NCI-H146 treated with DMSO at 0.1 percent for 48 hours (cell line): ENCODE measurements at regions not wholly inside any gene's neighbourhood (a gene's known extent, or its start where the extent isn't known, plus 50 kb on each side); places are given as distances from the start of the nearest gene placed in this dataset.

ENCODE experiments used
- DNase-seq: peaks from one replicate; lab custom pipeline; 2025; ENCODE audit not compliant: unreplicated experiment; lab: John Stamatoyannopoulos, UW

DNA sequence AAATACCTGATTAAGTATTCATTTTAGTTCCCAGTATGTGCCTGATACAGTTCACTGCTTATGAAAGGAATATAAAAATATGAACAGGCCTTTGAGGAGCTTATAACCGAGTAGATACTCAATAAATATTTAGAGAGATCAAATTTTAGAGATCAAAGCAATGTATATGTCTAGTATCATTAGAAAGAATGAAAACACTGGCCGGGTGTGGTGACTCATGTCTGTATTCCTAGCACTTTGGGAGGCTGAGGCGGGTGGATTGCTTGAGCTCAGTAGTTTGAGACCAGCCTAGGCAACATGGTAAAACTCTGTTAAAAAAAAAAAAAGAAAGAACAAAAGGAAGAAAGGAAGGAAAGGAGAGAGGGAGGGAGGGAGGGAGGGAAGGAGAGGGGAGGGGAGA lies 113.2 kb upstream of the EEA1 start:
- DNase-seq = no peak

DNA sequence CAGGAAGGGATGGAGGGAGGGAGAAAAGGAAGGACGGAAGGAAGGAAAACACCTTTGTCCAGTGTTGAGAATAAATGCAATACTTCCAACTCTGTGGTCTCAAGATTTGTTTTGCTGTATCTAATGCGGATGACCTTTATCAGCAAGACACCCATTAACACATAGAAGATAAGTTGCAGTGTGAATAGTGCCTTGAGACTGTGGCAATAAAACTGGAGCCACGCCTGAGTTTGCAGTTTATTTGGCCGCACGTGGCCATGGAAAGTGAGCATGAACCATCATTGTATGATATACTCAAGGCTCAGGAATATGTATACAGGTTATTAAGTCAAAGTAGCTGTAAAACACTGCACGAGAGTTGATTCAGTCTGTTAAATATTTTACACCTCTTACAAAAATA lies 113.6 kb upstream of the EEA1 start:
- no peak for DNase-seq

DNA sequence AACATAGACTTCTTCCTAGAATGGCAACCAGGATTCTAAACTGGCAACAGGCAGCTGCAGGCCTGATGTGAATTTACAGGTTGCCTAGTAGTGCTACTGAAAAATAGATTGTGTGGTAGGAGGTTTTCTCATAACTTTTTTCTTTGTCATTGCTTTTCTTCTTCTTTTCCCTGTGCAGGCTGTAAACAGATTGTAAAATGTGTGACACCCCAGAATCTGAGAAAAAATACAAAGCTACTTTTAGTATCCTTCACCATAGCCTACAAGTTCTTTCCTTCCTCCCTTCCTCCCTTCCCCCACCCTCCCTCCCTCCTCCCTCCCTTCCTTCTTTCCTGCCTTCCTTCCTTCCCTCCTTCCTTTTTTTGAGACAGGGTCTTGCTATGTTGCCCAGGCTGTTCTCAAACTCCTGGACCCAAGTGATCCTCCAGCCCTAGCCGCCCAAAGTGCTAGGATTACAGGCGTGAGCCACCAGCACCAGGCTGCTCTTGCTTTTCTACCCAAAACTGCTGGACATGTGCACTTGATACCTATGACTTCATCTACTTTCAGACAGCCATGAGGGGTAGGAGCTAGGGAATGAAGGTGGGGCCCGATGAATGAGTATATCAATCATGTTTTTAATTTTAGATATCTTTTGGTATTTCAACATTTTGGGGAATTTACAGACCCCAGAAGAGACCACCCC lies 114.2 kb upstream of the EEA1 start:
- no peak for DNase-seq

DNA sequence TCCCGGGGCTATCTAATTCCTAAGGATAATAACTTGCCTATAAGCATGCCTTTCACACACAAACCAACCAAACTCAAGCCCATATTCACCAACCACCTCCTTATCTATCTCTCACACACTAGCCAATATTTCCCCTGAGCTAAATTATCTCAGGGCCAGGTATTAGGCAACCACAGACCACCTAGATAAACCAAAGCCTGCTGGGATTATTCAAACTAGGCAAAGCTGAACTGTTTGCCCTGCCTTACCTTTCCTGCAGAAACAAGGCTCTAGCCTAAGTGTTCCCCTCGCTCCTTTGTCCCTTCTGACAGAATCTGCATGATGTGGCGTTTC lies 114.7 kb upstream of the EEA1 start:
- DNase-seq = no peak

DNA sequence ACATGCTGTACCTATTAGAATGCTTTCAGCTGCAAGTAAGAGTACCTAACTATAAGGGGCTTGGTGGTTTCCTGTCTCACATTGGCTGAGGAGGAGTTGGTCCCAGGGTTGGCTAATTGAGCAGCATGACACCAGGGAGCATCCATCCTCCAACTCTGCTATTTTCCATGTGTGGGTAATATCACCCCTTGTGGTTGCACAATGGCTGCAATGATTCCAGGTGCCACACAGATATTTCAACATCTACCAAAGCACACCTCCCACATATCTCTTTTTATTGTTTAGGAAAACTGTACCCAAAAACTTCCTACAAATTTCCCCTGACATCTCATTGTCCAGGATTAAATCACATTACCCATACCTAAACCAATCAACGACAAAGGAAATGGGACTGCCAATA lies 118.0 kb upstream of the EEA1 start:
- DNase-seq = no peak

DNA sequence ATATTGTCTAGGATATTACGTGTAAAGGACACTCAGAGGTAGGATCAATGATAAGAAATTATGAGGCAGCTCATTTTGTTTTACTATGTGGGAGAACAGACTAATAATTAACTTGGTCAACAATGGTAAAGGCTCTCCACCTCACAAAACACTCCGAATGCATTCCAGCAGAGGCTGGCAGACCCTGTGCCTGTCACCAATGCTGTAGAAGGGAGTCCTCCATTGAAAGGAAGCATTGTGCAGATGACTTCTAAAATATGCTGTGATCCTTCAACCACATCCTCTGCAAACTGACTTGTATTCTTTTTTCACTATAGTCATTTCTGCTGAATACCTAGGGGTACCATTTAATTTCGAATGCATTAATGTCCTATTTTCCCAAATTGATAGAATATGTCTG lies 119.6 kb upstream of the EEA1 start:
- DNase-seq = no peak

DNA sequence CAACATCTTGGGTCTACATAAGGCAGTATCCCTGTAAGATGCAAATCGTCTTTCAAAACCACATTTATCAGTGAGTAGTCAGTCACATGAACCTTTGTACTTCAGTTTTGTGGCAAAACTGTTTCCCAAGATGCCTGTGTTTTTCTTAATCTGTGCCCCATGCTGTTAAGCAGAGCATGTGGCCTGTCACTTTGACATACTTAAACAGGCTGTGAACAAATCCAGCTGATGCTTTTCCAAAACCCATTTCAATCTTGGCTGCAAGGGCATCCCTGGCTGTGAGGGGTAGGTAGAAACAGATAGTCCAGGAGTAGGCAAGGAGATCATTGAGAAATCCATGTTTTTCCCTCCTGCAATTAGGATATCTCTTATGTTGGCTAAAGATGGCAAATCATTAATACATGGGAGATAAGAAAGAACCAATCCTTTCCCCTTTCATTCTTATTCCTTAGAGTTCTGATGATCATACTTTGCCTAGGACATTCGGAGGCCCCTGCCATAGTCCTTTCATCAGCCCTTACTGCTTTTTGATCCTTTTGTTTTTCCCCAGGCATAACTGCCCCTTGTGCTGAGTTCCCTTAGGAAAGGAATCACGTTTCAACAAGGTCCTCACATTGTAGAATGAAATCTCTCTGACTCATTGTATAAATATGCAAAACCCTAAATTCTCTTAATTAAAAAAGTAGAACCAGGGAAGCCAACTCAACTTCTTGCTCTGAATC lies 121.1 kb upstream of the EEA1 start:
- no peak for DNase-seq

DNA sequence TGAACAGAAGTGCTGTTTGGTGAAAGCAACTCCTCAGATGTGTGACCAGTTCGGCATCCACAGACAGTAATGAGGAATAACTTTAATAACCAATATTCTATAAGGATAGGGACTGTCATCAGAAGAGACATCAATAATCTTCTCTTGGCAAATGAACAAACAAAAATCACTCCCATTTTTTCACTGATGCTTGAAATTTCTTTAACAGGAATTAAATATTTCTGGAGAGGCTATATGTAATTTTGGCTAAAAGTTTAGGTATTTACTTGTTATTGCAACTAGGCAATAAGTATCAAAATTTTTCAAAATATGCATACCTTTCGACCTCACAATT lies 121.6 kb upstream of the EEA1 start:
- no peak for DNase-seq

DNA sequence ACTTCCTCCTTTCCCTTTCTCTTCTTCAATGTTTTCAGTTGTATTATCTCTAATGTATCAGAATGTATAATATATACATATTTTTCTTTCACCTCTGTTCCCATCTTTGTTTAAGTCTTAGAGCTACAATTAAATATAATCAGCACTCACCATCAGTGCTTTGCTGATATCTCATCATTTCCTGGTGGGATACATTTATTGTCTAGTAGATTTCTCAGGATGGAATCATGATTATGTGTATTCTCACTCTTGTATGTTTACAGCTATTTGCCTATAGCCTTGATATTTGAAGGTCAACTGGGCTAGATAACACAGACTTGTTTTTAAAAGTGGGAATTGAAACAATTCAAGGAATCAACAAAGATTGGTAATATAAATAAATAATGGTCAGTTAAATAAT lies 124.9 kb upstream of the EEA1 start:
- no peak for DNase-seq

DNA sequence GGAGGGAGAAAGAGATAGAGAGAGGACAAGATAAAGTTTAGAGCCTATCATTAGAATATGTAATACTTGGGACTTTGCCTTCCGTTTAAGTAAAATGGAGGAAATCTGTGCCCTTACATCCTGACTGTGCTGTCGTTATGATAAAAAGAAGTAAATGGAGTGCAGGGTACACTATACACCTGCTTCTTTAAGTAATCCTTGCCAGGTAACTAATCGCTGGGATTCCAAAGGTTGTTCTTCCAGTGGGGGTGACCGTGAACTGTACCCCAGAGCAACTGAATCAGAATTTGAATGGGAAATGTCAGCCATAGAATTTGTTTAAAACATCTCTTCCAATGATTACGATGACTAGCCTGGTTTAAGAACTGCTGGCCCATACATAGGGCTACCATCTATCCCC lies 126.1 kb upstream of the EEA1 start:
- DNase-seq = no peak

DNA sequence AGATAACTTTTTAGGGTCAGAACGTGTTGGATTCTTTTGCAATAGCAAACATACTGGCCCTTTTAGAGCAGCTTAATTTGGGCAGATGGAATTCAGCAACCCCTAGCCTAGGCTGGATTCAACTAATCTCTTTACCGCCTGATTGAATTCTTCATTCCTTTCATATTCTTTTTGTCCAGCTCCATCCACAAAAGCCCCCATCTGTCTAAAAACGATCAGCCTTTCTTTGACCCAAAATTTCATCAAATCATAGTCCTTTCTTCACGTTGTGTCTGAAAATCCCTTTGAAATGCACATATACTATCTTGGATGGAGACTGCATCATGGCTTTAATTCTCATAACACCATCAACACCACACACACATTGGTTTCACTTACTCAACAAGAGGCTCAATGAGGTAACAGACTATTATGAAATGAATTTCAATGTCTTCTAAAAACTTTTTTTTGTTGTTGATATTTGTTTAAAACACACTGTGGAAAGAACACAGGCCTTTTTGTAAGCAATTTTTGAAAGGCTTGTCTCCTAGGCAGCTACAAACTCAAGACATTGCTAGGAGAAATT lies 128.0 kb upstream of the EEA1 start:
- no peak for DNase-seq

DNA sequence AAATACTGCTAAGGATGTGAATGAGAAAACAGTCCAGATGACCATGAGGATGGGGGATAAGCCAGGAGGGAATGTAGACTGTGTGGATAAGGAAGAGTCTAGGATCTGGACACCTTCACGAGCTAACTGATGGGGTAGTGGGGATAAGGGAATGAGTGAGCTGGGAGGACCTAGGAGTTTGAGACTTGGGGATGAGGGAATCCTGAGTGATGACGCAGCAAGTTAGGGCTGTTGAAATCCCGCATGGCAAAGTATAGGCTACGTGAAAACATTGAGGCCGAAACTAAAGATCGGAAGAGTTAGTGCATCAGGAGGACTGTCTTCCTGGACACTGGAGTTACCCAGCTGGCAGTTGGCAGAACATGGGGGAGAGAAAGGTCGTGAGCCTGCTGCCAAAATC lies 129.2 kb upstream of the EEA1 start:
- no peak for DNase-seq

DNA sequence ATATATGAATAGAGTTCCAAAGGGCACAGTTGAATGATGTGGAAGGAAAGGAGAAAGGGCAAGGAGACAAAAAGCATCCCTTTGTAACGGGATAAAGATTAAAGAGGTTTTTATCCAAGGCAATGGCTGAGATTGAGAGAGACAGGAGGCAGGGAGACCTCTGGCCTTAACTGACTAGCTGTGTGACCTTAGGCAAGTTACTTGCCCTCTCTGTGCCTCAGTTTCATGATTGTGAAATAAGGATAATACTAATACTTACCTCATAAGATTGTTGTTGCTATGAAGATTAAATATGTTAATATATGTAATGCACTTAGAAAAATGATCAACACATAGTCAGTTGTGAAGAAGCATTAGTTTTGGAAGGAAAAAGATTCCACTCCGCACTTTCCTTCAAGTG lies 130.2 kb upstream of the EEA1 start:
- DNase-seq = no peak

DNA sequence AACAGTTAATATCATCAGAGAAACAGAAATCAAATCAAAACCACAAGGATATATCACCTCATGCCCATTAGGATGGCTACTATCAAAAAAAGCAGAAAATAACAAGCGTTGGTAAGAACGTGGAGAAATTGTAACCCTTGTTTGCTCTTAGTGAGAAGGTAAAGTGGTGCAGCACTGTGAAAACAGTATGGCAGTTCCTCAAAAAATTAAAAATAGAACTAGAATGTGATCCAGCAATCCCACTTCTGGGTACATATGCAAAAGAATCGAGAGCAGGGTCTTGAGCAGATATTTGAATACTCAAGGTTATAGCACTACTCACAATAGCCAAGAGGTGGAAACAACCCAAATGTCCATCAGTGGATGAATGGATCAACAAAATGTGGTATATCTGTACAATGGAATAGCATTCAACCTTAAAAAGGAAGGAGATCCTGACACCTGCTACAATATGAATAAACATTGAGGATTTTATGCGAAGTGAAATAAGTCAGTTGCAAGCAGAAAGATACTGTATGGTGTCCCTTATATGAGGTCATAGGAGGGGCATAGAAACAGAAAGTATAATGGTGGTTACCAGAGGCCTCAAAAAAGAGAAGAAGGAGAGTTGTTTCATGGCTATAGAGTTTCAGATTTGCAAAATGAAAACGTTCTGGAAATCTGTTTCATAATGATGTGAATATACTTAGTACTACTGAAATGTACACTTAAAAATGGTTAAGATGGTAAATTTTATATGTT lies 131.0 kb upstream of the EEA1 start:
- DNase-seq = no peak

DNA sequence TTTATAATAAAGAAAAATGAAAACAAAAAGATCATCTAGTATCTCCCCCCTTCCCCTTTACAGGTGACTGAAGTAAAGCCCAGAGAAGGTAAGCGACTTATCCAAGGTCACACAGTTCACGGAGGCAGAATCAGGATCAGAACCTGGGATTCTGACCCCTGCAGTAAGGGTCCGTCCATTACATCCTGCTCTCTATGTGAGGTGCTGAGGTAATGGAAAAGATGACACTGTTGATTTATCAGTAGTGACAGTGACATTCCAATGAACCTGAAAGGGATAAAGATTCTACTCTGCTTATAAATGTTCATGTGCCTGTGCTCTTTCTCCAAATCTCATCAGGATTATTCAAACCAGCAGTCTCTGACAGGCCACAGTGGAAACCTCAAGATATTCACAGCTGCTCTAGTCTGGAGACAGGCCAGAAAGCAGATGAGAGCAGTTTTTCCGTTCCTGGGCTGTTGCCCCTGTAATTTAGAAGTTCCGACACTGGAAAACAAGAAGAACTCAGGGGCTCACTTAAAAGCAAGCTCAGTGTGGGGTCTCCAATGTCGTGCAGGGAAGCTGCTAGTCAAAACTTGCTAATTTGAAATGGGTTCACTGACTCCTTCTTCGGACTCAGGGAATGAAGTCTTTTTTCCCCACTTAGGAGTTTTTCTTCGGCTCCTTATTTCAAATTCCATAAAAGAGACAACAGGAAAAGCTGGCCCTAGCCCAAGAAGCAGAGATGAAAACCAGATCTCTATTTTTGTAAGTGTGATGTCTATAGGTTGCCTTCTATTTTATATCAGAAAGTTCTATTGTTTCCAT lies 131.8 kb upstream of the EEA1 start:
- no peak for DNase-seq

DNA sequence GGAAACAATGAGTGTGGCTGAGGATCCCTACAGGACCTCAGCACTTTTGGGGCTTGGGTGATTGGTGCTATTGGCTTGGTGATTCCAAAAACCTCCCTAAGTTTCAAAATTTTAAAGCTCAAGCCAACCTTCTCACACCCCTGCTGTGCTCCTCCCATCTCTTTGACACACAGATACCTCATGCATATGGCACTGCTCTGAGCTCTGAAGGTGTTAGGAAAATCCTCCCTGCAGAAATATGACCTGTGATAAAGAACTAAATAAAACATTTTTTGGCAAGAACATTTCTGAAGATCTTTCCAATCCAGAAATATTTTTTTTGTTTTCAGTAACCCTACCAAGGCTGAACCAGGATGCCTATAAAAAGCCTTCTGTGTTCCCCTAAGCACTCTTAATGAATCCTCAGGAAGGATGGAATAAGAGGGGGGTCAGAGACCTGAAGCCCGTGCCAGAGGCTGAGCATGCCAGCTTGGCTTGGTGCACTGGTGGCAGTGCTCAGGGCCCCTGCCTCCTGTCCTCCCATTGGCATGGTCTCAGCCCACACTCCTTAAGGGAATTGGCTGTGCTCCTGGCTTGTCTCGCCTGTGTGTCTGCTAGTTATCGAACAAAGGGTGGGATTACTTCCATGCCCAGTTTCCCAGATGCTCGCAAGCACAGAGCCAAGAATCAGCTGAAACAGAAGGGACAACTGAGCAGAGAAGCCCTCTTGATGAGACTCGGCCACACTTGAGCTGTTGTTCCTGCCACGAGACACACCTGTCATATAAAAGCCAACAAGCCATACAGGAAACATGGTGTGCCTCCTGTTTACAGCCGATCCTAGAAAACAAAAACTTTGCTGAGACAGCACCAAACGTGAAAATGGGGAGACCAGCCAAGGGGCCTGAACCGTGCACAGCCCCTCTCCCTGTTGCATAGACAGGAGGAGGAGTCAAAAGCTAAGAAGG lies 132.7 kb upstream of the EEA1 start:
- DNase-seq = no peak

DNA sequence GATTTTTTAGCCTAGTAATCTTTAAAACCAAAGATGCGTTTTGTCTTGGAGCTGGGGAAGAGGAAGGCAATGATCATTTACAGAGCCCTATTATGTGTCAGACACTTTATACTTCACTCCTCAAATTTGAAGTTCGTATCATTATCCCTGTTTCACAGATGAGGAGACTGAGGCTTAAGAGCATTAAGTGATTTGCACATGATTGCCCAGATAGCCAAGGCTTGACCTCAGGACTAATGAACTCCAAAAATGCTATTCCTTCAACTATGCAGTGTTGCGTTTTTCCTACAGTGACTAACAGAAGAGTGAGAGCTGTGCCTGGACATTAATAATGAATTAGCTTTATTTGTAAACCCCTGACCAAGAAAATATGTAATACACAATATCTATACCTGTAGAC lies 136.8 kb upstream of the EEA1 start:
- DNase-seq = no peak

DNA sequence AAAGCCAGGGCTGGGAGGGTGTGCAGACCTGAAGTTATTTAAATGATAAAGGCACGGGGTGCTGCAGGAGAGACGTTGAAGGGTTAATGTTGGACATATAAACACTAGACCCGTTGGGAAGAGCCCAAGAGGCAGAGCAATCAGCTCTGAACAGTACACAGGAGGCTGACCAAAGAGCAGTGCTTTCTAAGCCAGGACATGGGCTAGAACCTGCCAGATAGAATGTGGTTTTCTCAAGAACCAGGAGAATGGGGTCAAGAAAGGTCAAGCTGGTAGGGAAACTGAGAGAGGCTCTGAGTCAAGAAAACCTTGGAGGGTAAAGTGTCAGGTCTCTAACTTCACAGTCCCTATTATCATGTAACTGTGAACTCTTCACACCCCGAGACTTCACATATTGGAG lies 143.2 kb upstream of the EEA1 start:
- no peak for DNase-seq

DNA sequence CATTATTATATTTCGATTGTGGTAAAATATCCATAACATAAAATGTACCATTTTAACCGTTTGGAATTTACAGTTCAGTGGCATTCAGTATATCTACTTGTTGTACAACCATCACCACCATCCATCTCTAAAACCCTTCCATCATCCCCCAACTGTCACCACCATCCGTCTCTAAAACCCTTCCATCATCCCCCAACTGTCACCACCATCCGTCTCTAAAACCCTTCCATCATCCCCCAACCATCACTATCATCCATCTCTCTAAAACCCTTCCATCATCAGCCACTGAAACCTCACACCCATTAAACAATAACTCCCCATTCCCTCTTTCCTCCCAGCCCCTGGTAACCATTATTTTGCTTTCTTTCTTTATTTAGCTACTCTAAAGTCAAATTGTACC lies 144.2 kb upstream of the EEA1 start:
- DNase-seq = no peak

DNA sequence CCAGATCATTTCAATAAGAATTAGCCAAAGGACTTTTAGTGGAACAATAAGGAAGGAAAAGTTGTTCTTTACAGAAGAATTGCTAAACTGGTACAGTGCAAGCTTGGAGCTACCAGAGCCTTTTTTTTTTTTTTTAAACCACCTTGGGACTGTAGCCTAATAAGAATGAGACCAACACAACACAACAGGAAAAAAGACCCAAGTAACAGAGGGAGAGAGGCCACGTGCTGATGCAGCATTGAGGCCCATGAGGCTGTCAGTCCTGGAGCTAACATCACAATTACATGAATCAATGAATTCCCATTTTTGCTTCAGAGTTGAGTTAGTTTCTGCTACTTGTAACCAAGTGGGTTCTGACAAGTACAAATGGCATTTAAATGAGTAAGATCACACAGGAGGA lies 149.0 kb upstream of the EEA1 start:
- no peak for DNase-seq
